Upper lobe of left lung (tissue), 6 donors: ENCODE measurements at regions not wholly inside any gene's neighbourhood (a gene's known extent, or its start where the extent isn't known, plus 50 kb on each side); places are given as distances from the start of the nearest gene placed in this dataset.

ENCODE experiments used
- ATAC-seq, 2 donors: fragments of 200-7000 bp; cut with Tn5 transposase; one replicate each; pipeline ENCODE4 v1.9.1; 2022; ENCODE audit warnings: mild to moderate bottlenecking in 2 of 2, moderate library complexity in 2 of 2; ENCODE audit not compliant: low FRiP score in 2 of 2
- DNase-seq, 2 donors: peaks; one replicate each; pipeline ENCODE4 v3.0.0-alpha.2; 2019 to 2020
- H3K27ac ChIP-seq, 4 donors: fragments of 200-600 bp; sonication (generic); one replicate each; pipeline ENCODE4 v1.5.1; 2016 to 2019
- H3K27me3 ChIP-seq, 4 donors: fragments of 200-600 bp; sonication (generic); one replicate each; pipeline ENCODE4 v1.5.1; 2017 to 2019
- H3K36me3 ChIP-seq, 4 donors: fragments of 200-600 bp; sonication (generic); one replicate each; pipeline ENCODE4 v1.5.1; 2016 to 2019
- H3K4me1 ChIP-seq, 4 donors: fragments of 200-600 bp; sonication (generic); one replicate each; pipeline ENCODE4 v1.5.1; 2018 to 2019
- H3K4me3 ChIP-seq, 4 donors: fragments of 200-600 bp; sonication (generic); one replicate each; pipeline ENCODE4 v1.5.1; 2017 to 2019; ENCODE audit warnings: mild to moderate bottlenecking in 2 of 4, moderate library complexity in 1 of 4
- H3K9me3 ChIP-seq, 4 donors: fragments of 200-600 bp; sonication (generic); one replicate each; pipeline ENCODE4 v1.5.1; 2018 to 2019
- EP300 ChIP-seq, 4 donors: sonication (generic); formaldehyde crosslinking; IDR thresholded peaks; one replicate each; pipeline ENCODE4 v1.5.1; 2017; ENCODE audit warnings: antibody characterized with exemption in 4 of 4, control low read depth in 2 of 4
- POLR2A ChIP-seq, 4 donors: fragments of 450-650 bp; IDR thresholded peaks; one replicate each; pipeline ENCODE4 v1.5.1; 2016 to 2017; ENCODE audit warnings: antibody characterized with exemption in 4 of 4, mild to moderate bottlenecking in 2 of 4
- POLR2AphosphoS5 ChIP-seq, 2 donors: sonication (generic); formaldehyde crosslinking; IDR thresholded peaks; one replicate each; pipeline ENCODE4 v1.5.1; 2017; ENCODE audit warnings: antibody characterized with exemption in 2 of 2
- WGBS, 2 donors: methylation state at CpG; one replicate each; pipeline ENCODE4 v1.1.5; 2017 to 2018; 5-methylcytosine and 5-hydroxymethylcytosine counted together
- TF ChIP-seq, protein P1 (sequence below), 6 experiments: fragments of 450-650 bp in 4 of 6; fragments of 200-600 bp in 2 of 6; sonication (generic) in 2 of 6; IDR thresholded peaks; one replicate each; pipeline ENCODE4 v1.5.1; 2016 to 2019; ENCODE audit warnings: antibody characterized with exemption in 6 of 6
- donor health status: DM: no; HTN: no; CAD: no; lungs with moderate emphysema.
- donor health status: DM: no; HTN: yes; CAD: no; lungs with severe emphysema.

DNA sequence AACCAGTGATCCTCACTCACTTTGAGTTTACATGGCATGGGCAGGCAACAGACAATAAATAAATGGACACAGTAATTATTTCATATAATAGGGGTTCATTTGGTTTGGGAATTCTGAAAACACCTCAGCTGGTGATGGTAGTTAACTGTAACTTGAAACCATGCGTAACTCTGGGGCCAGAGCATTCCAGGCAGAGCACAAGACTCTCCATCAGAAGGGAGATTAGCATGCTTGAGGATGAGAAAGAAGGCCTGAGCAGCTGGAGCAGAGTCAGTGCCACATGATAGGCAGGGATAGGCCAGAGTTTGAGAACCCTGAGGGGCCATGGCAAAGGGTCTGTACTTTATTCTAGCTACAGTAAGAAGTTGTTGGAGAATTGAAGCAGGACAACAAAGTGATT, 56.3 kb upstream of the CXCL8 start:
- Histone ChIP-seq H3K27ac (no peak overlapping the region), H3K4me3 (no peak overlapping the region), H3K9me3 (no peaks in the 10 kb centered on the region), H3K4me1 (no peaks in the 10 kb centered on the region), H3K36me3 (no peaks in the 10 kb centered on the region), H3K27me3 (no peaks in the 10 kb centered on the region)
- no peak for TF ChIP-seq POLR2AphosphoS5 (IDR thresholded peaks at IDR 0.05)
- TF ChIP-seq, protein P1, sequence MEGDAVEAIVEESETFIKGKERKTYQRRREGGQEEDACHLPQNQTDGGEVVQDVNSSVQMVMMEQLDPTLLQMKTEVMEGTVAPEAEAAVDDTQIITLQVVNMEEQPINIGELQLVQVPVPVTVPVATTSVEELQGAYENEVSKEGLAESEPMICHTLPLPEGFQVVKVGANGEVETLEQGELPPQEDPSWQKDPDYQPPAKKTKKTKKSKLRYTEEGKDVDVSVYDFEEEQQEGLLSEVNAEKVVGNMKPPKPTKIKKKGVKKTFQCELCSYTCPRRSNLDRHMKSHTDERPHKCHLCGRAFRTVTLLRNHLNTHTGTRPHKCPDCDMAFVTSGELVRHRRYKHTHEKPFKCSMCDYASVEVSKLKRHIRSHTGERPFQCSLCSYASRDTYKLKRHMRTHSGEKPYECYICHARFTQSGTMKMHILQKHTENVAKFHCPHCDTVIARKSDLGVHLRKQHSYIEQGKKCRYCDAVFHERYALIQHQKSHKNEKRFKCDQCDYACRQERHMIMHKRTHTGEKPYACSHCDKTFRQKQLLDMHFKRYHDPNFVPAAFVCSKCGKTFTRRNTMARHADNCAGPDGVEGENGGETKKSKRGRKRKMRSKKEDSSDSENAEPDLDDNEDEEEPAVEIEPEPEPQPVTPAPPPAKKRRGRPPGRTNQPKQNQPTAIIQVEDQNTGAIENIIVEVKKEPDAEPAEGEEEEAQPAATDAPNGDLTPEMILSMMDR (IDR thresholded peaks at IDR 0.05) = no peak
- TF ChIP-seq EP300 (IDR thresholded peaks at IDR 0.05) = no peak
- no peak for TF ChIP-seq POLR2A (IDR thresholded peaks at IDR 0.05)
- no peak for DNase-seq
- no peak for ATAC-seq
- 0% methylated on average over 1 of the region's 1 CpG for WGBS, 2 donors

DNA sequence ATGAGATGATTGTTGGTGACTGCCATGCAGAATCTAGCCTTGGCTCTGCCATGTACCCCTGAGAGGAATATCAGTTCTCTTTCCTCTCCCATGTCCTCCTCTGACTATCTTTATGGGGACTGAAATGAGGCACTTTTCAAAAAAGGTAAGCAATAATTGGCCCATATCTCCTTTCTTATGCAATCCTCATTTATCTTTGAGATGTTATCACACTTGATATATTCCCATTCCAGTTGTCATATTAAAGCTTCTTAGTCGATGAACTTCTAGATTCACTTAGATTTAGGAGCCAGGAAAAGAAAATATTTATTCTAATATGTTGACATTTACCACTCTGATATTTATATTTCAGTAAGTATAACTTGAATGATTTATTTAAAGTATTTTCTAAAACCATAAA, 55.3 kb upstream of the CXCL8 start:
- no peak for DNase-seq
- Histone ChIP-seq H3K4me3 (no peak overlapping the region), H3K27ac (no peak overlapping the region), H3K4me1 (no peaks in the 10 kb centered on the region), H3K36me3 (no peaks in the 10 kb centered on the region), H3K27me3 (no peaks in the 10 kb centered on the region), H3K9me3 (no peaks in the 10 kb centered on the region)
- ATAC-seq = no peak
- TF ChIP-seq EP300 (IDR thresholded peaks at IDR 0.05) (no peak), POLR2AphosphoS5 (IDR thresholded peaks at IDR 0.05) (no peak), POLR2A (IDR thresholded peaks at IDR 0.05) (no peak)
- TF ChIP-seq, protein P1 (IDR thresholded peaks at IDR 0.05) = no peak
- 40 to 53% methylated on average over 1 of the region's 1 CpG for WGBS, 2 donors

DNA sequence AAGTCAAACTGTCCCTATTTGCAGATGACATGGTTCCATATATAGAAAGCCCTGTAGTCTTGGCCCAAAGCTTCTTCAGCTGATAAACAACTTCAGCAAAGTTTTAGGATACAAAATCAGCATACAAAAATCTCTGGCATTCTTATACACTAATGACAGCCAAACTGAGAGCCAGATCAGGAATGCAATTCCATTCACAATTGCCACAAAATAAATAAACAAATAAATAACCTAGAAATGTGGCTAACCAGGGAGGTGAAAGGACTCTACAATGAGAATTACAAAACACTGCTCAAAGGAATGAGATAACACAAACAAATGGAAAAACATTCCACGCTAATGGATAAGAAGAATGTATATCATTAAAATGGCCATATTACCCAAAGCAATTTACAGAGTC, 52.9 kb upstream of the CXCL8 start:
- ATAC-seq (no peak), DNase-seq (no peak)
- no peaks in the 10 kb centered on the region for H3K27me3 ChIP-seq
- no peaks in the 10 kb centered on the region for H3K4me1 ChIP-seq
- H3K36me3 ChIP-seq = no peaks in the 10 kb centered on the region
- no peaks in the 10 kb centered on the region for H3K9me3 ChIP-seq
- no peak overlapping the region for H3K4me3 ChIP-seq
- no peak for TF ChIP-seq EP300 (IDR thresholded peaks at IDR 0.05)
- TF ChIP-seq, protein P1 (IDR thresholded peaks at IDR 0.05) = no peak
- no peak for TF ChIP-seq POLR2AphosphoS5 (IDR thresholded peaks at IDR 0.05)
- WGBS, 2 donors = 93% methylated on average over 1 of the region's 1 CpG
- no peak overlapping the region for H3K27ac ChIP-seq

DNA sequence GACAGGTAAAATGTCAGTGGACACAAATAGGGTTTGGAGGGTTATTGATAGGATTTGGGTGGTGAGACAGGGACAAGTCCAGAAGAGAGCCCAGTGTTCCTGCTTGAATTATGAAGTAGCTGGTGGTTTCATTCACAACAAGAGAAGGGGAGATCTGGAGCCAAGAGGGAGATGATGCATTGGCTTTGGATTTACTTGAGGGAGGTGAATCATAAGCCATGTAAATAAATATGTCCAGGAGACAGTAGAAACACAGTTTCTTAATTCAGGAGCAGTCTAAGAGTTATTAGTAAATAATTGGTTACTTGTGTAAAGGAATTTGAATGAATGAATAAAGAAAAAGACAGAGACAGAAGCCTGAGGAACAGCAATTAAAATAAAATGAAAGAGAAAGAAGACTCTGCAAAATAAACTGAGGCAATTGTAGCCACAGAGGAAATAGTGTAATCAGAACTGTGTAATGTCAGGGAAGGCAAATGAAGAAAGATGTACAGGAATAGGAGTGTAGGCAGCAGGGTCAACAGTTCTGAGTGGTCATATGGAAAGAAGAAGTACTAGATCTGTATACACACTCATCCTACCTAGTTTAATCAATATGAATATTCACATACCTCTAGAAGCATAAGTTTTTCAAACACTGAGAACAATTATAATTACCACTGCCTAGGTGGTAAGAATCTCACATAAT, 50.2 kb upstream of the CXCL8 start:
- Histone ChIP-seq H3K27ac (no peak overlapping the region), H3K4me3 (no peak overlapping the region), H3K9me3 (no peaks in the 10 kb centered on the region), H3K36me3 (no peaks in the 10 kb centered on the region), H3K4me1 (no peaks in the 10 kb centered on the region), H3K27me3 (no peaks in the 10 kb centered on the region)
- ATAC-seq (peak in 1 of 2 donors; percentile 44), DNase-seq (no peak)
- TF ChIP-seq POLR2A (IDR thresholded peaks at IDR 0.05) = no peak
- TF ChIP-seq, protein P1 (IDR thresholded peaks at IDR 0.05) = no peak
